ENCODE measurements at regions not wholly inside any gene's neighbourhood (a gene's known extent, or its start where the extent isn't known, plus 50 kb on each side); places are given as distances from the start of the nearest gene placed in this dataset.

- DNase-seq, result no peak
Observed at GRCh38 chr20:10724449-10725173, 50.8 kb upstream of the JAG1 start.

GRCh38 chr20:10728873-10729670, 55.3 kb upstream of the JAG1 start:
- no peak for DNase-seq

GRCh38 chr20:10729785-10730184, 56.0 kb upstream of the JAG1 start:
- DNase-seq, result no peak

- no peak for DNase-seq
Observed at GRCh38 chr20:10730629-10731183, 56.9 kb upstream of the JAG1 start.

GRCh38 chr20:10731190-10731965, 57.6 kb upstream of the JAG1 start:
- no peak for DNase-seq

GRCh38 chr20:10733122-10733521, 59.3 kb upstream of the JAG1 start:
- DNase-seq, result no peak

GRCh38 chr20:10735195-10735949, 61.6 kb upstream of the JAG1 start:
- no peak for DNase-seq

- no peak for DNase-seq
Observed at GRCh38 chr20:10739134-10739533, 65.3 kb upstream of the JAG1 start.

- no peak for DNase-seq
Observed at GRCh38 chr20:10739566-10739965, 65.8 kb upstream of the JAG1 start.

- no peak for DNase-seq
Observed at GRCh38 chr20:10741060-10741459, 67.3 kb upstream of the JAG1 start.

GRCh38 chr20:10745790-10746189, 72.0 kb upstream of the JAG1 start:
- no peak for DNase-seq

- peak; percentile 59 for DNase-seq
Observed at GRCh38 chr20:10747019-10747418, 73.2 kb upstream of the JAG1 start.

GRCh38 chr20:10749084-10749483, 75.3 kb upstream of the JAG1 start:
- DNase-seq, result no peak

GRCh38 chr20:10752206-10752605, 78.4 kb upstream of the JAG1 start:
- no peak for DNase-seq

- no peak for DNase-seq
Observed at GRCh38 chr20:10754824-10755223, 81.0 kb upstream of the JAG1 start.

GRCh38 chr20:10758446-10758845, 84.6 kb upstream of the JAG1 start:
- DNase-seq, result no peak

GRCh38 chr20:10761232-10761631, 87.4 kb upstream of the JAG1 start:
- DNase-seq, result no peak

- no peak for DNase-seq
Observed at GRCh38 chr20:10761786-10762185, 88.0 kb upstream of the JAG1 start.

GRCh38 chr20:10762216-10762615, 88.4 kb upstream of the JAG1 start:
- no peak for DNase-seq

- no peak for DNase-seq
Observed at GRCh38 chr20:10763112-10763511, 89.3 kb upstream of the JAG1 start.

GRCh38 chr20:10769700-10770099, 95.9 kb upstream of the JAG1 start:
- no peak for DNase-seq

GRCh38 chr20:10770753-10771152, 97.0 kb upstream of the JAG1 start:
- DNase-seq, result no peak
